ENCODE measurements at regions not wholly inside any gene's neighbourhood (a gene's known extent, or its start where the extent isn't known, plus 50 kb on each side); places are given as distances from the start of the nearest gene placed in this dataset.

DNA sequence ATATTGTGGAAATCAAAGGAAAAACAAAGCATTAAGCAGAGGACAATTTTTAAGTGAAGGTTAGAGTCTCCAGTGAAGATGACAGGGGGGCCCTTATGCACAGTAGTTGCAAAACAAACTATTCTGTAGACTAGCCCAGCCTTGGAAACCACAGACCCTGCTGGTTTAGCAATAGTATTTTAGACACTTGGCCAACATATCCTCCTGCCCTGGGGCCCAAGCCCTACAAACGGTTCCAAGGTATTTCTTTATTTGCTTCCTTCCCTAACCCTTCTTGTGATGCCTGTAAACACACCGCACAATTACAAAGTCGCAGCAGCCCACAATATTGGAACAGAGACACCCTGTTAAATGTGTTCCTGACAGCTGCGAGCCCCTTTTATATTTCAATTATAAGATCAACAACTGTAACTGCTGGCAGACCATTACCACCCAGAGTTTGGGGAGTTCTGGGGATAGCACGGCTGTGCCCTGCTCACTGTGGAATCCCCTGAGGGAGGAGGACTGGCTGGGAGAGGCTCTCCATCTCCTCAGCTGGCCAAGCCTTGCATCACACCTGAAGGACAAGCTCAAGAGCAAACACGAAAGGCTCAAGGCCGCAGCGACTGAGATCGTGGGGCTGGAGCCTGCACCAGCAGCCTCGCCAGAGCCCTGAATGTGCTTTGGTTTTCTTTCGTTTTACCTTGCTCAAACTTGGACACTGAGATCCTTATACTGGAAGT lies 282.2 kb upstream of the ATP5MC3 start:
- H3K27ac ChIP-seq, result no peak overlapping the region
- DNase-seq (ENCODE audit: low spot score), result no peak
- no peaks in the 10 kb centered on the region for H3K36me3 ChIP-seq
- no peaks in the 10 kb centered on the region for H3K9me3 ChIP-seq
- H3K4me3 ChIP-seq, result no peak overlapping the region
- H3K27me3 ChIP-seq, result no peaks in the 10 kb centered on the region
- TF ChIP-seq, protein P1, sequence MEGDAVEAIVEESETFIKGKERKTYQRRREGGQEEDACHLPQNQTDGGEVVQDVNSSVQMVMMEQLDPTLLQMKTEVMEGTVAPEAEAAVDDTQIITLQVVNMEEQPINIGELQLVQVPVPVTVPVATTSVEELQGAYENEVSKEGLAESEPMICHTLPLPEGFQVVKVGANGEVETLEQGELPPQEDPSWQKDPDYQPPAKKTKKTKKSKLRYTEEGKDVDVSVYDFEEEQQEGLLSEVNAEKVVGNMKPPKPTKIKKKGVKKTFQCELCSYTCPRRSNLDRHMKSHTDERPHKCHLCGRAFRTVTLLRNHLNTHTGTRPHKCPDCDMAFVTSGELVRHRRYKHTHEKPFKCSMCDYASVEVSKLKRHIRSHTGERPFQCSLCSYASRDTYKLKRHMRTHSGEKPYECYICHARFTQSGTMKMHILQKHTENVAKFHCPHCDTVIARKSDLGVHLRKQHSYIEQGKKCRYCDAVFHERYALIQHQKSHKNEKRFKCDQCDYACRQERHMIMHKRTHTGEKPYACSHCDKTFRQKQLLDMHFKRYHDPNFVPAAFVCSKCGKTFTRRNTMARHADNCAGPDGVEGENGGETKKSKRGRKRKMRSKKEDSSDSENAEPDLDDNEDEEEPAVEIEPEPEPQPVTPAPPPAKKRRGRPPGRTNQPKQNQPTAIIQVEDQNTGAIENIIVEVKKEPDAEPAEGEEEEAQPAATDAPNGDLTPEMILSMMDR (IDR thresholded peaks at IDR 0.05), result no peak
- H3K4me1 ChIP-seq, result no peaks in the 10 kb centered on the region

DNA sequence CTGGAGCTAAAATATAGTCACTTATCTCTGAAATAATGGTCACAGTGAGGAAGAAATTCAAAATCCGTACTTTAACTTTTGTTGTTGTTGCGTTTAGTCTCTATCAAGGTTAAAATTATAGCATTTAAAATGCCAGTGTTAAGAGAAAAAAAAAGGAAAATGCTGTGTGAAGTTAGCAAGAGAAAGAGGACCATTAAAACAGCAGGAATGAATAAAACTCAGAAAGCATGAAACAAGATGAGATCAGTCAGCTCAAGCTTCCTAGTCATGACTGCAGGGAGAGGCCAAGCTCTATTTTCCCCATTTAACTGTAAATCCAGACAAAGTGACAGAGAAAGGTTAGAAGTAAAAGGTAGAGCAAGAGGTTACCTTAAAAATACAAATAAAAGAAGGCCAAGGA lies 281.7 kb upstream of the ATP5MC3 start:
- TF ChIP-seq, protein P1 (IDR thresholded peaks at IDR 0.05), result no peak
- Histone ChIP-seq H3K27me3 (no peaks in the 10 kb centered on the region), H3K9me3 (no peaks in the 10 kb centered on the region), H3K27ac (no peak overlapping the region), H3K4me3 (no peak overlapping the region), H3K36me3 (no peaks in the 10 kb centered on the region), H3K4me1 (no peaks in the 10 kb centered on the region)
- no peak for DNase-seq (ENCODE audit: low spot score)

DNA sequence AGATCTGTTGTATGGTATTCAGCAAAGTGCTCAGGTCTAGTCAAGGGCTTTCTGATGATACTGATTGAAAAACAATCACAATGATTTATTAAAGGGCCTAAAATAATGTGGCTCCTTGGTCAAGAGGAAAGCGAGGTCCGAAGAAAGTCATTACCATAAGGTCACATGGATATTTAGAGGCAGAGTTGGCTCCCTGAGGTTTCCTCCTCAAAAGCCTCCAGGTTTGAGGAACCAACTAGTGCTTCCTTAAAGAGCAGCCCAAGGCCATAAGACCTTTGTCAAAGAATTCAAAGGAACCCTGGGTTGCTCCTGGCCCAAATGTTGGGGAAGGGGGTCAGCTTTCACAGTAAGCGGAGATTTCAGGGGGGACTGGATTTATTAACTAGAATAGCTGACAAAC lies 280.7 kb upstream of the ATP5MC3 start:
- Histone ChIP-seq H3K4me1 (no peaks in the 10 kb centered on the region), H3K27me3 (no peaks in the 10 kb centered on the region), H3K9me3 (no peaks in the 10 kb centered on the region), H3K27ac (no peak overlapping the region), H3K36me3 (no peaks in the 10 kb centered on the region), H3K4me3 (no peak overlapping the region)
- DNase-seq (ENCODE audit: low spot score), result no peak
- TF ChIP-seq, protein P1 (IDR thresholded peaks at IDR 0.05), result no peak

DNA sequence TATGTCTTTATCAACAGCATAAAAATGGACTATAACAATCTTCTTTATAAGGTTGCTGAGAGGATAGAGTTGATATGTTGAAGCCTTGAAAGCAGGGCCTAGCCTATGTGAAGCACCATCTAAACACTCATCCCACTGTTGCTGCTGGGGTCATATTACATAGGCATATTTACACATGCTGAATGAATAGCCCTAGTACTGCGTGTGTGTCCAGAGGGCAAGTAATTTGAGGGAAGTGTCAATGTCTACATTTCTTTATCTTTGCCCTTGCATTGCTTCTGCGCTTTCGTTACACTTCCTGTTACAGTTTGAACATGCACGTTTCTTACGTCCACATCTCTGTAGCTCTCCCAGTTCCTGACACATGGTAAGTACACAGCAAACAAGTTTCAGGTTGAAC lies 280.3 kb upstream of the ATP5MC3 start:
- H3K27me3 ChIP-seq, result no peaks in the 10 kb centered on the region
- no peak overlapping the region for H3K4me3 ChIP-seq
- H3K9me3 ChIP-seq, result no peaks in the 10 kb centered on the region
- H3K4me1 ChIP-seq, result no peaks in the 10 kb centered on the region
- no peak for DNase-seq (ENCODE audit: low spot score)
- H3K27ac ChIP-seq, result no peak overlapping the region
- no peaks in the 10 kb centered on the region for H3K36me3 ChIP-seq
- TF ChIP-seq, protein P1 (IDR thresholded peaks at IDR 0.05), result no peak

DNA sequence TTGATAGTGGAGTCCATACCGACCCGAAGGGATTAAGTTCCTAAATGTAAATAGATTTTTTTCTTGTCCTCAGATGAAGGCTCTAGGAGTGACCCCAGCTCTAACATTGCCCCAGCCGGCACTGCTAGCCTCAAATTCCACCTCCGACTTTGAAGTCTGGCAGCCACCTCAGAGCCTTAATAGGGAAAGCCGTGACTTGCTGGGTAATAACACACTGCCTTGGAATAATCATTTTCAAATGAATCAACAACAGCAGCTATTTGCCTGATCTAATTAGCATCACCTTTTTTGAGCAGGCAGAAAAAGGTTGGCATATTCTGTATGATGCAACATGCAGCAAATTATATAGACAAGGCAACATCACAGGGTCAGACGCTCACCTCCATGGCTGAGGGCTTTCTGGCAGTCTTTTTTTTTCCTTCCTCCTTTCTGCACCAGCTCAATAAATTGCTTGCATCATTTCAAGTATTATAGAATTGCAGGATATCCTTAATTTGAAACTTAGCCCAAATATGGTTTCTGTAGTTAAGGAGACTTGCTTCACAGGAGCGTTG lies 276.5 kb upstream of the ATP5MC3 start:
- H3K9me3 ChIP-seq, result no peaks in the 10 kb centered on the region
- H3K27me3 ChIP-seq, result no peaks in the 10 kb centered on the region
- no peak for DNase-seq (ENCODE audit: low spot score)
- no peaks in the 10 kb centered on the region for H3K36me3 ChIP-seq
- no peaks in the 10 kb centered on the region for H3K4me1 ChIP-seq
- TF ChIP-seq, protein P1 (IDR thresholded peaks at IDR 0.05), result no peak
- no peak overlapping the region for H3K4me3 ChIP-seq
- no peak overlapping the region for H3K27ac ChIP-seq

DNA sequence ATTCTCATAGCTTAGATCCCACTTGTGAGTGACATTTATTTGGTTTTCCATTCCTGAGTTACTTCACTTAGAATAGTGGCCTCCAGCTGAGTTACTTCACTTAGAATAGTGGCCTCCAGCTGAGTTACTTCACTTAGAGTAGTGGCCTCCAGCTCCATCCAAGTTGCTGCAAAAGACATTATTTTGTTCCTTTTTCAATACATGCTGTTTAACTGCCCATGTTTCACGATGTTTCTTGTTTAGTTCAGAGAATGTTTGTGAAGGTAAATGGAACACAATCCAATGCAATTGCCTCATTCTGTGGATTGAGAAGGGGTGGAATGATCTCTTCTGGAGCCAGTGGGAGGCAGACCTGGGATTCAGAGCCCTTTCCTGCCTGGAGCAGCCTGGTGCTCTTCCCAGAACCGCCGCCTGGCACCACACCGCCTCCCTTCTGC lies 273.5 kb upstream of the ATP5MC3 start:
- Histone ChIP-seq H3K4me1 (no peaks in the 10 kb centered on the region), H3K9me3 (no peaks in the 10 kb centered on the region), H3K36me3 (no peaks in the 10 kb centered on the region), H3K27ac (no peak overlapping the region), H3K4me3 (no peak overlapping the region), H3K27me3 (no peaks in the 10 kb centered on the region)
- DNase-seq (ENCODE audit: low spot score), result no peak
- TF ChIP-seq, protein P1 (IDR thresholded peaks at IDR 0.05), result no peak

Data from right atrium auricular region (tissue), 2 donors.